NOMO-1 (cell line): ENCODE measurements at regions not wholly inside any gene's neighbourhood (a gene's known extent, or its start where the extent isn't known, plus 50 kb on each side); places are given as distances from the start of the nearest gene placed in this dataset.

Source experiments
- DNase-seq, 2 experiments: peaks; one replicate each; lab custom pipeline; 2025; ENCODE audit not compliant: unreplicated experiment in 2 of 2; lab: John Stamatoyannopoulos, UW

- DNase-seq, result no peak
Observed at GRCh38 chr14:51780741-51781140, 79.7 kb upstream of the GNG2 start.

GRCh38 chr14:51781381-51781780, 79.0 kb upstream of the GNG2 start:
- no peak for DNase-seq

- DNase-seq, result no peak
Observed at GRCh38 chr14:51782435-51782834, 78.0 kb upstream of the GNG2 start.

- no peak for DNase-seq
Observed at GRCh38 chr14:51783765-51784164, 76.6 kb upstream of the GNG2 start.

GRCh38 chr14:51784466-51784865, 75.9 kb upstream of the GNG2 start:
- no peak for DNase-seq

GRCh38 chr14:51786227-51786626, 74.2 kb upstream of the GNG2 start:
- DNase-seq, result no peak

GRCh38 chr14:51787352-51787751, 73.1 kb upstream of the GNG2 start:
- no peak for DNase-seq

- DNase-seq, result no peak
Observed at GRCh38 chr14:51789114-51789513, 71.3 kb upstream of the GNG2 start.

GRCh38 chr14:51789596-51789995, 70.8 kb upstream of the GNG2 start:
- peak in 1 of 2 experiments; percentile 58 for DNase-seq

GRCh38 chr14:51792809-51793208, 67.6 kb upstream of the GNG2 start:
- DNase-seq, result no peak

GRCh38 chr14:51805541-51805940, 54.9 kb upstream of the GNG2 start:
- DNase-seq, result no peak

GRCh38 chr14:51806026-51807023, 54.1 kb upstream of the GNG2 start:
- DNase-seq, result no peak

GRCh38 chr14:51807356-51807755, 53.1 kb upstream of the GNG2 start:
- no peak for DNase-seq
